HT-29 (cell line): ENCODE measurements at regions not wholly inside any gene's neighbourhood (a gene's known extent, or its start where the extent isn't known, plus 50 kb on each side); places are given as distances from the start of the nearest gene placed in this dataset.

Experiments
- DNase-seq: peaks from one replicate; pipeline ENCODE4 v3.0.0-alpha.2; 2015; ENCODE audit warnings: low spot score

- no peak for DNase-seq
These were observed 51.8 kb upstream of the B3GALNT1 start for GRCh38 chr3:161156936-161157335.

GRCh38 chr3:161161603-161162002, 56.5 kb upstream of the B3GALNT1 start:
- DNase-seq = no peak

- DNase-seq = peak; percentile 89
These were observed 57.8 kb upstream of the NMD3 start for GRCh38 chr3:161163297-161163696.

- no peak for DNase-seq
These were observed 55.1 kb upstream of the NMD3 start for GRCh38 chr3:161166051-161166450.

- DNase-seq = no peak
These were observed 50.0 kb upstream of the NMD3 start for GRCh38 chr3:161171113-161171512.
